ENCODE measurements at regions not wholly inside any gene's neighbourhood (a gene's known extent, or its start where the extent isn't known, plus 50 kb on each side); places are given as distances from the start of the nearest gene placed in this dataset.

DNA sequence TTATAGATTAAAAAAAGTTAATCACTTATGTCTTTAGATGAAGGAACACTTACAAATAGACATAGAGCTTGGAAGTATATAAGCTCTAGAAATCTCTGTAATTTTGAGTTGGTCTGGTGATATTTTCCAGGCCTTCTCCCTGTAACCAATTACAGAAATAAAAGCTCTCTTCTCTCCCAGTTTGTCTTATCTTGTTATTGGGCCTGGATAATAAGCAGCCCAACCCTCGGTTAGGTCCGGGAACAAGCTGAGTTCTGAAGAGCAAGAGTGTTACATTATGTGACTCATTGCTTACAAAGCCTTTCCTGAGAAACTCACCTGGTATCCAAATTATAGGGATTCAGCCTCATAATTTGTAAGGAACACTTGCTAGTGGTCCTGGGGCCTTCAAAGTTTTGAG is 1146.2 kb downstream of the CDH9 start:
- no peak for TF ChIP-seq EZH2 (IDR thresholded peaks at IDR 0.05; ENCODE audit: borderline replicate concordance, insufficient read depth, low read length, poor library complexity, severe bottlenecking)
- TF ChIP-seq, protein P1, sequence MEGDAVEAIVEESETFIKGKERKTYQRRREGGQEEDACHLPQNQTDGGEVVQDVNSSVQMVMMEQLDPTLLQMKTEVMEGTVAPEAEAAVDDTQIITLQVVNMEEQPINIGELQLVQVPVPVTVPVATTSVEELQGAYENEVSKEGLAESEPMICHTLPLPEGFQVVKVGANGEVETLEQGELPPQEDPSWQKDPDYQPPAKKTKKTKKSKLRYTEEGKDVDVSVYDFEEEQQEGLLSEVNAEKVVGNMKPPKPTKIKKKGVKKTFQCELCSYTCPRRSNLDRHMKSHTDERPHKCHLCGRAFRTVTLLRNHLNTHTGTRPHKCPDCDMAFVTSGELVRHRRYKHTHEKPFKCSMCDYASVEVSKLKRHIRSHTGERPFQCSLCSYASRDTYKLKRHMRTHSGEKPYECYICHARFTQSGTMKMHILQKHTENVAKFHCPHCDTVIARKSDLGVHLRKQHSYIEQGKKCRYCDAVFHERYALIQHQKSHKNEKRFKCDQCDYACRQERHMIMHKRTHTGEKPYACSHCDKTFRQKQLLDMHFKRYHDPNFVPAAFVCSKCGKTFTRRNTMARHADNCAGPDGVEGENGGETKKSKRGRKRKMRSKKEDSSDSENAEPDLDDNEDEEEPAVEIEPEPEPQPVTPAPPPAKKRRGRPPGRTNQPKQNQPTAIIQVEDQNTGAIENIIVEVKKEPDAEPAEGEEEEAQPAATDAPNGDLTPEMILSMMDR (IDR thresholded peaks at IDR 0.05; ENCODE audit: poor library complexity, severe bottlenecking): no peak
- no peak for TF ChIP-seq RAD21 (conservative IDR thresholded peaks at IDR 0.05)
- TF ChIP-seq, protein P2, sequence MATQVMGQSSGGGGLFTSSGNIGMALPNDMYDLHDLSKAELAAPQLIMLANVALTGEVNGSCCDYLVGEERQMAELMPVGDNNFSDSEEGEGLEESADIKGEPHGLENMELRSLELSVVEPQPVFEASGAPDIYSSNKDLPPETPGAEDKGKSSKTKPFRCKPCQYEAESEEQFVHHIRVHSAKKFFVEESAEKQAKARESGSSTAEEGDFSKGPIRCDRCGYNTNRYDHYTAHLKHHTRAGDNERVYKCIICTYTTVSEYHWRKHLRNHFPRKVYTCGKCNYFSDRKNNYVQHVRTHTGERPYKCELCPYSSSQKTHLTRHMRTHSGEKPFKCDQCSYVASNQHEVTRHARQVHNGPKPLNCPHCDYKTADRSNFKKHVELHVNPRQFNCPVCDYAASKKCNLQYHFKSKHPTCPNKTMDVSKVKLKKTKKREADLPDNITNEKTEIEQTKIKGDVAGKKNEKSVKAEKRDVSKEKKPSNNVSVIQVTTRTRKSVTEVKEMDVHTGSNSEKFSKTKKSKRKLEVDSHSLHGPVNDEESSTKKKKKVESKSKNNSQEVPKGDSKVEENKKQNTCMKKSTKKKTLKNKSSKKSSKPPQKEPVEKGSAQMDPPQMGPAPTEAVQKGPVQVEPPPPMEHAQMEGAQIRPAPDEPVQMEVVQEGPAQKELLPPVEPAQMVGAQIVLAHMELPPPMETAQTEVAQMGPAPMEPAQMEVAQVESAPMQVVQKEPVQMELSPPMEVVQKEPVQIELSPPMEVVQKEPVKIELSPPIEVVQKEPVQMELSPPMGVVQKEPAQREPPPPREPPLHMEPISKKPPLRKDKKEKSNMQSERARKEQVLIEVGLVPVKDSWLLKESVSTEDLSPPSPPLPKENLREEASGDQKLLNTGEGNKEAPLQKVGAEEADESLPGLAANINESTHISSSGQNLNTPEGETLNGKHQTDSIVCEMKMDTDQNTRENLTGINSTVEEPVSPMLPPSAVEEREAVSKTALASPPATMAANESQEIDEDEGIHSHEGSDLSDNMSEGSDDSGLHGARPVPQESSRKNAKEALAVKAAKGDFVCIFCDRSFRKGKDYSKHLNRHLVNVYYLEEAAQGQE (IDR thresholded peaks at IDR 0.05; ENCODE audit: borderline replicate concordance): no peak
- TF ChIP-seq POLR2AphosphoS5 (IDR thresholded peaks at IDR 0.05): no peak
- no peak for TF ChIP-seq SMC3 (conservative IDR thresholded peaks at IDR 0.05; ENCODE audit: poor library complexity)
- TF ChIP-seq EP300 (conservative IDR thresholded peaks at IDR 0.05; ENCODE audit: poor library complexity, severe bottlenecking): no peak
- TF ChIP-seq MXI1 (conservative IDR thresholded peaks at IDR 0.05; ENCODE audit: poor library complexity, severe bottlenecking): no peak
